ENCODE measurements at regions not wholly inside any gene's neighbourhood (a gene's known extent, or its start where the extent isn't known, plus 50 kb on each side); places are given as distances from the start of the nearest gene placed in this dataset.

DNA sequence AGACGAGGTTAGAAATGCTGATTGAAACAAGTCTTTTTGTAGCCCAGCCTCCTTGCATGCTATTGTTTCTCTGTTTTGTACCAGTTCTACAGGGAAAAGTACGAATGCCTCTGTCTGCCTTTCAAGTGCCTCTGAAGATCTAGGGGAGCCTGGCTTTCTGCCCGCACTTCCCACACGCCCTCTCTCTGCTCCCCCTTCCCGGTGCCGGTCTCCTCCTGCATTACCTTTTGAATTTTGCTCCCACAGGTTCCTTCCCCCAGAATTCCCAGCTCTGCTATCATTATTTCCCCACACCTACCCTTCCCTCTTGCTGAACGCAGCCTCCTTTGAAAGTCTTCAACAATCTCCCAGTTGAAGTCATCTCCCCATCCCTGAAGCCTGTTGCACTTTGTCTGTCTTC, 689.7 kb downstream of the BCL11B start:
- no peak overlapping the region for H3K4me2 ChIP-seq (ENCODE audit: low read depth, low read length)
- ATAC-seq (ENCODE audit: low read depth) (no peak), DNase-seq (no peak)
- H3K9me3 ChIP-seq (ENCODE audit: control insufficient read depth, insufficient read depth, low read length), result peaks cover 26% of the 10 kb centered on the region
- in situ Hi-C loops (cut with MboI; ENCODE audit: low sequenced_read_pairs) (no loop called here), dilution Hi-C loops (cut with HindIII; ENCODE audit: low sequenced_read_pairs, unreplicated experiment) (no loop called here), intact Hi-C loops (cut with micrococcal nuclease) (no loop called here)
- no peaks in the 10 kb centered on the region for H3K27me3 ChIP-seq (ENCODE audit: control insufficient read depth, insufficient read depth, low read length)
- ChIA-PET CTCF (no interaction called here), POLR2A (ENCODE audit: unreplicated experiment) (no interaction called here)
- H4K20me1 ChIP-seq (ENCODE audit: insufficient read depth, low read length), result no peaks in the 10 kb centered on the region
- no peaks in the 10 kb centered on the region for H3K79me1 ChIP-seq (ENCODE audit: low read depth in 1 of 2, low read length in 2 of 2)
- H3K14ac ChIP-seq (replicated peaks; ENCODE audit: low read depth, low read length), result no peak overlapping the region
- no TSS peak for BruUV-seq (replicated peaks)
- H2BK20ac ChIP-seq (ENCODE audit: low read depth, low read length), result no peak overlapping the region
- H3K56ac ChIP-seq (ENCODE audit: extremely low read depth, insufficient read depth, low read length), result no peak overlapping the region
- no peak overlapping the region for H2AFZ ChIP-seq (replicated peaks; ENCODE audit: low read length, poor library complexity)
- H2AK5ac ChIP-seq (ENCODE audit: low read depth, low read length), result no peak overlapping the region
- no peak overlapping the region for H3K18ac ChIP-seq (ENCODE audit: low read depth, low read length)
- H4K91ac ChIP-seq (ENCODE audit: insufficient read depth, low read depth, low read length), result no peak overlapping the region
- no peak overlapping the region for H3K23ac ChIP-seq (ENCODE audit: low read depth, low read length)
- no peak overlapping the region for H3K9ac ChIP-seq (ENCODE audit: low read depth, low read length)
- no peak for TF ChIP-seq MAFK (IDR thresholded peaks at IDR 0.05; ENCODE audit: low read depth, low read length)
- no peak for TF ChIP-seq MAZ (IDR thresholded peaks at IDR 0.05; ENCODE audit: borderline replicate concordance, low read depth, low read length)
- TF ChIP-seq, protein P1, sequence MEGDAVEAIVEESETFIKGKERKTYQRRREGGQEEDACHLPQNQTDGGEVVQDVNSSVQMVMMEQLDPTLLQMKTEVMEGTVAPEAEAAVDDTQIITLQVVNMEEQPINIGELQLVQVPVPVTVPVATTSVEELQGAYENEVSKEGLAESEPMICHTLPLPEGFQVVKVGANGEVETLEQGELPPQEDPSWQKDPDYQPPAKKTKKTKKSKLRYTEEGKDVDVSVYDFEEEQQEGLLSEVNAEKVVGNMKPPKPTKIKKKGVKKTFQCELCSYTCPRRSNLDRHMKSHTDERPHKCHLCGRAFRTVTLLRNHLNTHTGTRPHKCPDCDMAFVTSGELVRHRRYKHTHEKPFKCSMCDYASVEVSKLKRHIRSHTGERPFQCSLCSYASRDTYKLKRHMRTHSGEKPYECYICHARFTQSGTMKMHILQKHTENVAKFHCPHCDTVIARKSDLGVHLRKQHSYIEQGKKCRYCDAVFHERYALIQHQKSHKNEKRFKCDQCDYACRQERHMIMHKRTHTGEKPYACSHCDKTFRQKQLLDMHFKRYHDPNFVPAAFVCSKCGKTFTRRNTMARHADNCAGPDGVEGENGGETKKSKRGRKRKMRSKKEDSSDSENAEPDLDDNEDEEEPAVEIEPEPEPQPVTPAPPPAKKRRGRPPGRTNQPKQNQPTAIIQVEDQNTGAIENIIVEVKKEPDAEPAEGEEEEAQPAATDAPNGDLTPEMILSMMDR (conservative IDR thresholded peaks at IDR 0.05; ENCODE audit: low read depth, low read length), result no peak
- no peak for TF ChIP-seq BHLHE40 (IDR thresholded peaks at IDR 0.05; ENCODE audit: low read depth, low read length)
- no peak for TF ChIP-seq MXI1 (IDR thresholded peaks at IDR 0.05; ENCODE audit: borderline replicate concordance, low read depth, low read length)
- no peak for TF ChIP-seq CHD1 (IDR thresholded peaks at IDR 0.05; ENCODE audit: low read depth, low read length)
- no peak for TF ChIP-seq CEBPB (IDR thresholded peaks at IDR 0.05; ENCODE audit: low read depth, low read length)
- no peak for TF ChIP-seq SMC3 (IDR thresholded peaks at IDR 0.05; ENCODE audit: low read depth, low read length)
- TF ChIP-seq, protein P2, sequence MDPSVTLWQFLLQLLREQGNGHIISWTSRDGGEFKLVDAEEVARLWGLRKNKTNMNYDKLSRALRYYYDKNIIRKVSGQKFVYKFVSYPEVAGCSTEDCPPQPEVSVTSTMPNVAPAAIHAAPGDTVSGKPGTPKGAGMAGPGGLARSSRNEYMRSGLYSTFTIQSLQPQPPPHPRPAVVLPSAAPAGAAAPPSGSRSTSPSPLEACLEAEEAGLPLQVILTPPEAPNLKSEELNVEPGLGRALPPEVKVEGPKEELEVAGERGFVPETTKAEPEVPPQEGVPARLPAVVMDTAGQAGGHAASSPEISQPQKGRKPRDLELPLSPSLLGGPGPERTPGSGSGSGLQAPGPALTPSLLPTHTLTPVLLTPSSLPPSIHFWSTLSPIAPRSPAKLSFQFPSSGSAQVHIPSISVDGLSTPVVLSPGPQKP (IDR thresholded peaks at IDR 0.05; ENCODE audit: borderline replicate concordance, low read depth, low read length), result no peak
- no peak for TF ChIP-seq NFE2L2 (IDR thresholded peaks at IDR 0.05; ENCODE audit: low read depth, low read length)
- H4K5ac ChIP-seq (ENCODE audit: low read depth, low read length), result no peak overlapping the region
- H3K36me3 ChIP-seq (ENCODE audit: control insufficient read depth, insufficient read depth, low read length), result no peaks in the 10 kb centered on the region
- no peak overlapping the region for H2AK9ac ChIP-seq (replicated peaks; ENCODE audit: low read depth, low read length, poor library complexity)
- H4K8ac ChIP-seq (ENCODE audit: low read depth in 2 of 2, low read length in 2 of 2), result no peak overlapping the region
- no peak overlapping the region for H2BK15ac ChIP-seq (ENCODE audit: low read depth, low read length)
- WGBS, 2 experiments (ENCODE audit: extremely low coverage in 2 of 2, insufficient read length in 1 of 2), result 39% methylated on average over 6 of the region's 7 CpGs; no CpG with 5 or more reads in 1 of the 2 experiments
- H2BK120ac ChIP-seq (ENCODE audit: low read depth, low read length), result no peak overlapping the region
- no peaks in the 10 kb centered on the region for H3K4me1 ChIP-seq (ENCODE audit: control insufficient read depth, insufficient read depth, low read length)
- H3K4ac ChIP-seq (ENCODE audit: low read depth, low read length), result no peak overlapping the region
- H3K4me3 ChIP-seq (ENCODE audit: insufficient read depth, low read depth, low read length), result no peak overlapping the region
- no peaks in the 10 kb centered on the region for H3K9me1 ChIP-seq (ENCODE audit: insufficient read depth, low read length)
- no peak overlapping the region for H3K27ac ChIP-seq (ENCODE audit: insufficient read depth, low read length)
- no peak overlapping the region for H2BK5ac ChIP-seq (ENCODE audit: low read depth, low read length, poor library complexity, severe bottlenecking)

All from IMR-90 (cell line).